ENCODE measurements at regions not wholly inside any gene's neighbourhood (a gene's known extent, or its start where the extent isn't known, plus 50 kb on each side); places are given as distances from the start of the nearest gene placed in this dataset.

GRCh38 chr2:397926-398325, 110.0 kb upstream of the ALKAL2 start:
- TF ChIP-seq CTCF (IDR thresholded peaks at IDR 0.05; ENCODE audit: insufficient read depth, low read length, poor library complexity, severe bottlenecking), result no peak
- no peaks in the 10 kb centered on the region for H3K36me3 ChIP-seq (ENCODE audit: control insufficient read depth, insufficient read depth, low read length)
- no peak overlapping the region for H3K4me3 ChIP-seq (ENCODE audit: low read depth, low read length)
- no peaks in the 10 kb centered on the region for H3K27me3 ChIP-seq (ENCODE audit: control insufficient read depth, insufficient read depth, low read length)
- DNase-seq (ENCODE audit: low read depth), result no peak

- TF ChIP-seq CTCF (IDR thresholded peaks at IDR 0.05; ENCODE audit: insufficient read depth, low read length, poor library complexity, severe bottlenecking), result no peak
Measured at GRCh38 chr2:397521-397920, 109.6 kb upstream of the ALKAL2 start.

GRCh38 chr2:396903-397302, 109.0 kb upstream of the ALKAL2 start:
- H3K36me3 ChIP-seq (ENCODE audit: control insufficient read depth, insufficient read depth, low read length), result no peaks in the 10 kb centered on the region
- DNase-seq (ENCODE audit: low read depth), result no peak
- no peak for TF ChIP-seq CTCF (IDR thresholded peaks at IDR 0.05; ENCODE audit: insufficient read depth, low read length, poor library complexity, severe bottlenecking)
- H3K27me3 ChIP-seq (ENCODE audit: control insufficient read depth, insufficient read depth, low read length), result no peaks in the 10 kb centered on the region
- no peak overlapping the region for H3K4me3 ChIP-seq (ENCODE audit: low read depth, low read length)

More at GRCh38 chr2:397521-397920, 109.6 kb upstream of the ALKAL2 start:
- Histone ChIP-seq H3K36me3 (ENCODE audit: control insufficient read depth, insufficient read depth, low read length) (no peaks in the 10 kb centered on the region), H3K27me3 (ENCODE audit: control insufficient read depth, insufficient read depth, low read length) (no peaks in the 10 kb centered on the region), H3K4me3 (ENCODE audit: low read depth, low read length) (no peak overlapping the region)
- DNase-seq (ENCODE audit: low read depth), result no peak

- Histone ChIP-seq H3K4me3 (ENCODE audit: low read depth, low read length) (no peak overlapping the region), H3K36me3 (ENCODE audit: control insufficient read depth, insufficient read depth, low read length) (no peaks in the 10 kb centered on the region), H3K27me3 (ENCODE audit: control insufficient read depth, insufficient read depth, low read length) (no peaks in the 10 kb centered on the region)
- DNase-seq (ENCODE audit: low read depth), result no peak
- no peak for TF ChIP-seq CTCF (IDR thresholded peaks at IDR 0.05; ENCODE audit: insufficient read depth, low read length, poor library complexity, severe bottlenecking)
Measured at GRCh38 chr2:395886-396285, 108.0 kb upstream of the ALKAL2 start.

- Histone ChIP-seq H3K27me3 (ENCODE audit: control insufficient read depth, insufficient read depth, low read length) (no peaks in the 10 kb centered on the region), H3K4me3 (ENCODE audit: low read depth, low read length) (peak overlapping the region; percentile 26), H3K36me3 (ENCODE audit: control insufficient read depth, insufficient read depth, low read length) (no peaks in the 10 kb centered on the region)
- no peak for TF ChIP-seq CTCF (IDR thresholded peaks at IDR 0.05; ENCODE audit: insufficient read depth, low read length, poor library complexity, severe bottlenecking)
- DNase-seq (ENCODE audit: low read depth), result peak; percentile 90
Measured at GRCh38 chr2:393711-394696, 106.1 kb upstream of the ALKAL2 start.
